ENCODE measurements at regions not wholly inside any gene's neighbourhood (a gene's known extent, or its start where the extent isn't known, plus 50 kb on each side); places are given as distances from the start of the nearest gene placed in this dataset.

DNA sequence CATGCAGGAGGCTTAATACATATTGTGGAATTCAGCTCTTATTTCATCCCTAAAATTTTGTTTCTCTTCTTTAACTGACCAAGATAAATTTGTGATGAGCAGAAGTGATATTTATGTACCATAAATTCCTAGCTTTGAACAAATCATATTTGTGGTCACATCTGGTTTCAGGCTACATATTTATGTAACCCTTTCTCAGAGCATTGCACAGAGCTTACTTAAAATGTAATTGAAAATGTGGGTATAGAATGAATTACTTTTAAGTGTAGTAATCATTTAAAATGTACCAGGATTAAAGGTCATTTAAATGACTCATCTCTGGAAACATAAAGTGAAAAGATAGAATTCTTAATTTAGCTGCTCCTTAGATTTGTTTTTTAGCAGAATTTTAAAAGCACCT lies 129.9 kb upstream of the FRMD6 start:
- no peak for TF ChIP-seq POLR2A (IDR thresholded peaks at IDR 0.05; ENCODE audit: insufficient read depth in 1 of 2, low read depth in 2 of 2, low read length in 2 of 2)
- TF ChIP-seq KLF13 (CRISPR knock-in tag; IDR thresholded peaks at IDR 0.05): no peak
- TF ChIP-seq FOXC1 (CRISPR knock-in tag; IDR thresholded peaks at IDR 0.05; ENCODE audit: borderline replicate concordance): no peak
- TF ChIP-seq, protein P1, sequence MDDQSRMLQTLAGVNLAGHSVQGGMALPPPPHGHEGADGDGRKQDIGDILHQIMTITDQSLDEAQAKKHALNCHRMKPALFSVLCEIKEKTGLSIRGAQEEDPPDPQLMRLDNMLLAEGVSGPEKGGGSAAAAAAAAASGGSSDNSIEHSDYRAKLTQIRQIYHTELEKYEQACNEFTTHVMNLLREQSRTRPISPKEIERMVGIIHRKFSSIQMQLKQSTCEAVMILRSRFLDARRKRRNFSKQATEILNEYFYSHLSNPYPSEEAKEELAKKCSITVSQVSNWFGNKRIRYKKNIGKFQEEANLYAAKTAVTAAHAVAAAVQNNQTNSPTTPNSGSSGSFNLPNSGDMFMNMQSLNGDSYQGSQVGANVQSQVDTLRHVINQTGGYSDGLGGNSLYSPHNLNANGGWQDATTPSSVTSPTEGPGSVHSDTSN (CRISPR knock-in tag; IDR thresholded peaks at IDR 0.05; ENCODE audit: borderline replicate concordance): no peak
- TF ChIP-seq RAD21 (CRISPR knock-in tag; IDR thresholded peaks at IDR 0.05): no peak
- TF ChIP-seq, protein P2, sequence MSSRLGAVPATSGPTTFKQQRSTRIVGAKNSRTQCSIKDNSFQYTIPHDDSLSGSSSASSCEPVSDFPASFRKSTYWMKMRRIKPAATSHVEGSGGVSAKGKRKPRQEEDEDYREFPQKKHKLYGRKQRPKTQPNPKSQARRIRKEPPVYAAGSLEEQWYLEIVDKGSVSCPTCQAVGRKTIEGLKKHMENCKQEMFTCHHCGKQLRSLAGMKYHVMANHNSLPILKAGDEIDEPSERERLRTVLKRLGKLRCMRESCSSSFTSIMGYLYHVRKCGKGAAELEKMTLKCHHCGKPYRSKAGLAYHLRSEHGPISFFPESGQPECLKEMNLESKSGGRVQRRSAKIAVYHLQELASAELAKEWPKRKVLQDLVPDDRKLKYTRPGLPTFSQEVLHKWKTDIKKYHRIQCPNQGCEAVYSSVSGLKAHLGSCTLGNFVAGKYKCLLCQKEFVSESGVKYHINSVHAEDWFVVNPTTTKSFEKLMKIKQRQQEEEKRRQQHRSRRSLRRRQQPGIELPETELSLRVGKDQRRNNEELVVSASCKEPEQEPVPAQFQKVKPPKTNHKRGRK (CRISPR knock-in tag; IDR thresholded peaks at IDR 0.05): no peak
- no peak for TF ChIP-seq ERF (CRISPR knock-in tag; IDR thresholded peaks at IDR 0.05)
- no peak for TF ChIP-seq POLR2AphosphoS5 (IDR thresholded peaks at IDR 0.05; ENCODE audit: low read depth, low read length)

All from HepG2 (cell line).